NCI-H1417 (cell line): ENCODE measurements at regions not wholly inside any gene's neighbourhood (a gene's known extent, or its start where the extent isn't known, plus 50 kb on each side); places are given as distances from the start of the nearest gene placed in this dataset.
"Not testable (repeated sequence)": the region's sequence is repeated elsewhere in the genome, so short reads cannot be mapped to it uniquely, and the experiment has no call there.

Source experiments
- DNase-seq, 3 experiments: peaks; one replicate each; lab custom pipeline; 2025; lab: John Stamatoyannopoulos, UW

- no peak for DNase-seq
These were observed 71.3 kb upstream of the SLC25A36 start for GRCh38 chr3:140870351-140870750.

- no peak for DNase-seq
These were observed 70.6 kb upstream of the SLC25A36 start for GRCh38 chr3:140871022-140871421.

GRCh38 chr3:140872165-140872564, 69.5 kb upstream of the SLC25A36 start:
- not testable (repeated sequence) for DNase-seq

- DNase-seq: no peak
These were observed 58.1 kb upstream of the SLC25A36 start for GRCh38 chr3:140883428-140884040.

GRCh38 chr3:140885697-140886096, 55.9 kb upstream of the SLC25A36 start:
- not testable (repeated sequence) for DNase-seq
